D721Med (cell line): ENCODE measurements at regions not wholly inside any gene's neighbourhood (a gene's known extent, or its start where the extent isn't known, plus 50 kb on each side); places are given as distances from the start of the nearest gene placed in this dataset.

Source experiments
- DNase-seq: peaks from one replicate; pipeline ENCODE4 v3.0.0; 2011; ENCODE audit warnings: low spot score; ENCODE audit not compliant: insufficient read length
- FAIRE-seq: peaks from 2 replicates; lab custom pipeline; 2011; peaks lifted over from hg19 to GRCh38; lab: Jason Lieb, UNC
- TF ChIP-seq, protein P1 (sequence below): IDR thresholded peaks from 2 replicates; pipeline ENCODE4 v1.5.1; 2012; ENCODE audit warnings: mild to moderate bottlenecking, control low read depth; ENCODE audit not compliant: insufficient read depth; ENCODE audit errors: missing control alignments

DNA sequence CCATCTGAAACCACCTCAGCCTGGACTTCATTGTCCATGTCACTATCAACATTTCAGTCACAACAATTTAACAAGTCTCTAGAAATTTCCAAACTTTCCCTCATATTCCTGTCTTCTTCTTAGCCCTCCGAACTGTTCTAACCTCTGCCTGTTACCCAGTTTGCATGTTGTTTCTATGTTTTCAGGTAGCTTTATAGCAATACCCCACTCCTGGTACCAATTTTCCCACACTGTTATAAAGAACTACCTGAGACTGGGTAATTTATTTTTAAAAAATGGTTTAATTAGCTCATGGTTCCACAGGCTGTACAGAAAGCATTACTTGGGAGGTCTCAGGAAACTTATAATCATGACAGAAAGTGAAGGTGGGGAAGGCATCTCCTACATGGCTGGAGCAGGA, 679.2 kb upstream of the FRG1 start:
- no peak for FAIRE-seq
- DNase-seq: no peak
- TF ChIP-seq, protein P1, sequence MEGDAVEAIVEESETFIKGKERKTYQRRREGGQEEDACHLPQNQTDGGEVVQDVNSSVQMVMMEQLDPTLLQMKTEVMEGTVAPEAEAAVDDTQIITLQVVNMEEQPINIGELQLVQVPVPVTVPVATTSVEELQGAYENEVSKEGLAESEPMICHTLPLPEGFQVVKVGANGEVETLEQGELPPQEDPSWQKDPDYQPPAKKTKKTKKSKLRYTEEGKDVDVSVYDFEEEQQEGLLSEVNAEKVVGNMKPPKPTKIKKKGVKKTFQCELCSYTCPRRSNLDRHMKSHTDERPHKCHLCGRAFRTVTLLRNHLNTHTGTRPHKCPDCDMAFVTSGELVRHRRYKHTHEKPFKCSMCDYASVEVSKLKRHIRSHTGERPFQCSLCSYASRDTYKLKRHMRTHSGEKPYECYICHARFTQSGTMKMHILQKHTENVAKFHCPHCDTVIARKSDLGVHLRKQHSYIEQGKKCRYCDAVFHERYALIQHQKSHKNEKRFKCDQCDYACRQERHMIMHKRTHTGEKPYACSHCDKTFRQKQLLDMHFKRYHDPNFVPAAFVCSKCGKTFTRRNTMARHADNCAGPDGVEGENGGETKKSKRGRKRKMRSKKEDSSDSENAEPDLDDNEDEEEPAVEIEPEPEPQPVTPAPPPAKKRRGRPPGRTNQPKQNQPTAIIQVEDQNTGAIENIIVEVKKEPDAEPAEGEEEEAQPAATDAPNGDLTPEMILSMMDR: no peak

DNA sequence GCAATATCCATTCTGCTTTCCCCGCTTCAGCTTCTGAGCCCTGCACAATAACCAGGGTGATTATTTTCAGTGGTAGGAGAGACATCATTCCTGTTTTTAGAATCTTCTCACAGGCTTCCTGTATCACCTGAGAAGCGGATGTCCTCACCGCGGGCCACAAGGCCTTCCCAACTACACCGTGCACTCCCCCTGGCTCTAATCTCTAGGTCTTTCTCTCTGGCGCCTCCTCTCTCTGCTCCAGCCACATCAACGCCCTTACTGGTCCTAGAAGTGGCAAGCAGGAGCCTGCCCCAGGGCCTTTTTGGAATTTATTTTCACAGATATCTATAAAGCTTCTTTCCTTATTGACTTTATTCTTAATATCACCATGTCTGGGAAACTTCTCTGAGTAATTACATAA, 675.2 kb upstream of the FRG1 start:
- FAIRE-seq (no peak), DNase-seq (no peak)
- TF ChIP-seq, protein P1: no peak

DNA sequence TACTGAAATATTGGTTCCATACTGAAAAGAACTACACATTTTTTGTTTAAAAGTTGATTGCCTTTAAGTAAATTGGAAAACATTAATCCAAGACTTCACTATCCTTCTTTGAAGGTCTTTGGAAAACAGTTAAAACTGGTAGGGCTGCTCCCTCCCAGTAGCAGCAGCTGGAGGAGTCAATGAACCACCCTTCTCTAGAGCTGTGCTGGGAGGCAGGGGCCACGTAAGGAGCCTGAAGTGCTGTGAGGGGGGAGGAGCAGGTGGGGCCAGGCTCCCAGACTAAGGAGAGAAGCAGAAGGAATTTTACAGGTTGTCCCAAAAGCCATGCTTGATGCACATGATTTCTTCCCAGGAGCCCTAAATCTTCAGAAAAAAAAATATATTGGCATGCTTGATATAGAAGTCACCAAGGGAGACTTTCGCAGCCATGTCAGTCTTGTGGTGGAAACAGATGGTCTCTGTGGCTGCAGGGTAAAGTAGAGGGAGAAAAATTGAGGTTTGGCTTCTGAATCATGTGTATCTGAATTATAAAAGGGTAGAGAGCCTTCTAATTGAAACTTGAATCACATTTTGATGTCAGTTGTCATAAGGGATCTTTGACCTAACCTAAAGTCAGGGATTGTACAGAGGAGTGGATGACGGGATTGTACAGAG, 673.2 kb upstream of the FRG1 start:
- TF ChIP-seq, protein P1: no peak
- no peak for FAIRE-seq
- no peak for DNase-seq

DNA sequence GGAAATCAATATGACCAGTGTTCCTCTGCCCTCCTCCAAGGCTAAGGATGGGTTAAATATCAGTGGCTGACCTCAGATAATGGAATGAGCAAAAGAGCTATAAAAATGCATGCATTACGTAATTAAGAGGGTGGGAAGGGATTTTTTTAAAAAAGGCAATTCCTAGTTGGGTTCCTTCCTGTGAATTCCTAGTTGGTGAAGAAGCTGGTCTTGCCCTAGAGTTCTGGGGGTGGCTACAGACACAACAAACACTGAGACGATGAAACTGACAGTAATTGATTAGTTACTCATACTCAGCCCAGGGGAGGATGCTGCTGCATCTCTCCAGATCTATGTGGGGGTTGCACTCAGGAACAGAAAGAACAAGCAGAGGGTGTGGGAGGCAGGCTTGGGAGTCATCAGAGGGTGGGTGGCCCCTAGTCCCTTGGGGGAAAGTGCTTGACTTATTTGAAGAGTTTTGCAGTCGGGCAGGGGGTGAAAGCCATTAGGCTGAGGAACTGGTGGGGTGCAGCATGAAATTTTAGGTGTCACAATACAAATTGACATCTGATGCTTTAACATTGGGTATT, 662.0 kb upstream of the FRG1 start:
- FAIRE-seq (no peak), DNase-seq (no peak)
- TF ChIP-seq, protein P1: no peak

DNA sequence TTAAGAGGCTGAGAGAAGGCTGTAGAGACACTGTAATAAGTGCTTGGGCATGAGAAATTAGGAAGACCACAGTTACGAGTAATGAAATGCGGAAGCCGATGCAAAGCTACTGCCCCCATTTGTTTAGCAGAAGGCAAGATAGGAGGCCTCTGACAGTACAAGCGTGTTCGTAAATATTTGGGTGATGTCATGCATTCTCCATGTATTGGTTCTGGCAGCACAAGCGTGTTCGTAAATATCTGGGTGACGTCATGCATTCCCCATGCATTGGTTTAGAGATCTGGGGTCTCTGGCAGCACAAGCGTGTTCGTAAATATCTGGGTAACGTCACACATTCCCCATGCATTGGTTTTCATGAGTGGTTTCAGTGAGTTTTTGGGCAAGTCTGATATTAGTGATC, 661.5 kb upstream of the FRG1 start:
- TF ChIP-seq, protein P1: no peak
- DNase-seq (no peak), FAIRE-seq (no peak)

DNA sequence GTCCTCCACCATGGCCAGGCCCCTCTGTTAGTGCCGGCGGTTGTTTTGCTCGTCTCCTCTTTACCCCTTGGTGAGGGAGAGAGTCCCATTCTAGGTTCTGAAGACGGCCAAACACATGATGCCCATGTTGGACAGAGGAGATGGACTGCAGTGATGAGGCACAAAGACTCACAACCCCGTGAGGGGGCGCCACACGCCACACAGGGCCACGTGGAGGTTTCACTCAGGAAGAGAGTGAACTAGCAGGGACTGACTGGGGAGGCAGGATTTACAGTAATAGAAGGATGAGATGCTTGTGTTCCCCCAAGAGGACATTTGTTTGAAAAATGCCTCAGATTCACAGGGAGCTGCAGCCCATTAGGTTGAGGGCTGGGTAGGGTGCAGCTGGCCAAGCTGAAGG, 655.3 kb upstream of the FRG1 start:
- FAIRE-seq: no peak
- no peak for DNase-seq
- TF ChIP-seq, protein P1: no peak

DNA sequence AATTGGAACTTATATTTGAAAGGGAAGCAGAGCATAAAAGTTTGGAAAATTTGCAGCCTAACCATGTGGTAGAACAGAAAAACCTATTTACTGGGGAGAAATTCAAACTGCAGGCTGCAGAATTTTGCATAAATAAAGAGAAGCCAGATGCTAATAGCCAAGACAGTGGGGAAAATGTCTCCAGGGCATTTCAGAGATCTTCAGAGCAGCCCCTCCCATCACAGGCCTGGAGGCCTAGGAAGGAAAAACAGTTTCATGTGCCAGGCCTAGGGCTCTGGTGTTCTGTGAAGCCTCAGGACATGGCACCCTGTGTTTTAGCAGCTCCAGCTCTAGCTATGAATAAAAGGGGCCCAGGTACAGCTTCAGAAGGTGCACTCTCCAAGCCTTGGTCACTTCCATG, 648.7 kb upstream of the FRG1 start:
- FAIRE-seq (no peak), DNase-seq (no peak)
- TF ChIP-seq, protein P1: no peak
